ENCODE measurements at regions not wholly inside any gene's neighbourhood (a gene's known extent, or its start where the extent isn't known, plus 50 kb on each side); places are given as distances from the start of the nearest gene placed in this dataset.

GRCh38 chr6:39998126-39998525, 63.9 kb upstream of the MOCS1 start:
- no peaks in the 10 kb centered on the region for H3K27me3 ChIP-seq (ENCODE audit: low read depth, low read length)
- H3K4me3 ChIP-seq (ENCODE audit: low read length), result peak overlapping the region; percentile 27; the same call in 1 of the 2 replicates
- peaks cover 29% of the 10 kb centered on the region for H3K79me2 ChIP-seq (ENCODE audit: low read length)
- TF ChIP-seq EZH2phosphoT487 (IDR thresholded peaks at IDR 0.05; ENCODE audit: low read depth) (no peak), CTCF (IDR thresholded peaks at IDR 0.05; ENCODE audit: low read depth, low read length) (no peak)
- H3K36me3 ChIP-seq (replicated peaks; ENCODE audit: low read depth, low read length), result peaks cover 60% of the 10 kb centered on the region
- peak overlapping the region; percentile 98 for H3K27ac ChIP-seq (ENCODE audit: low read length)
- H3K9me3 ChIP-seq (ENCODE audit: insufficient read depth, low read length), result peaks cover 32% of the 10 kb centered on the region; the same call in 1 of the 2 replicates
- H2AFZ ChIP-seq (ENCODE audit: low read depth, low read length), result no peak overlapping the region
- H3K4me2 ChIP-seq (ENCODE audit: low read length), result peak overlapping the region; percentile 60
- no peaks in the 10 kb centered on the region for H4K20me1 ChIP-seq (ENCODE audit: insufficient read depth, low read length)
- peaks cover 78% of the 10 kb centered on the region for H3K4me1 ChIP-seq (ENCODE audit: low read length)
- H3K9ac ChIP-seq (ENCODE audit: low read length), result peak overlapping the region; percentile 83

- no peaks in the 10 kb centered on the region for H3K27me3 ChIP-seq (ENCODE audit: low read depth, low read length)
- no peak for TF ChIP-seq EZH2phosphoT487 (IDR thresholded peaks at IDR 0.05; ENCODE audit: low read depth)
- H3K79me2 ChIP-seq (ENCODE audit: low read length), result peaks cover 29% of the 10 kb centered on the region
- H3K9me3 ChIP-seq (ENCODE audit: insufficient read depth, low read length), result peaks cover 24% of the 10 kb centered on the region; the same call in 1 of the 2 replicates
- no peaks in the 10 kb centered on the region for H4K20me1 ChIP-seq (ENCODE audit: insufficient read depth, low read length)
- H3K9ac ChIP-seq (ENCODE audit: low read length), result peak overlapping the region; percentile 83; the same call in 1 of the 2 replicates
- H3K4me3 ChIP-seq (ENCODE audit: low read length), result no peak overlapping the region
- H3K4me2 ChIP-seq (ENCODE audit: low read length), result 0 out of 2 replicates have a peak overlapping the region, but pooled peaks have one; percentile 60
- no peak overlapping the region for H2AFZ ChIP-seq (ENCODE audit: low read depth, low read length)
- peaks cover 53% of the 10 kb centered on the region for H3K36me3 ChIP-seq (replicated peaks; ENCODE audit: low read depth, low read length)
- peaks cover 87% of the 10 kb centered on the region for H3K4me1 ChIP-seq (ENCODE audit: low read length)
- peak overlapping the region; percentile 98 for H3K27ac ChIP-seq (ENCODE audit: low read length)
These were observed 62.9 kb upstream of the MOCS1 start for GRCh38 chr6:39997101-39997635.

GRCh38 chr6:39995633-39996032, 61.4 kb upstream of the MOCS1 start:
- Histone ChIP-seq H3K4me1 (ENCODE audit: low read length) (peaks cover 97% of the 10 kb centered on the region), H3K36me3 (replicated peaks; ENCODE audit: low read depth, low read length) (peaks cover 47% of the 10 kb centered on the region)

GRCh38 chr6:39992861-39993622, 58.8 kb upstream of the MOCS1 start:
- peaks cover 87% of the 10 kb centered on the region for H3K4me1 ChIP-seq (ENCODE audit: low read length)
- H3K79me2 ChIP-seq (ENCODE audit: low read length), result peaks cover 27% of the 10 kb centered on the region
- H3K4me2 ChIP-seq (ENCODE audit: low read length), result peak overlapping the region; percentile 67
- no peaks in the 10 kb centered on the region for H3K9me3 ChIP-seq (ENCODE audit: insufficient read depth, low read length)
- no peak overlapping the region for H2AFZ ChIP-seq (ENCODE audit: low read depth, low read length)
- H3K9ac ChIP-seq (ENCODE audit: low read length), result peak overlapping the region; percentile 90
- peaks cover 31% of the 10 kb centered on the region for H3K36me3 ChIP-seq (replicated peaks; ENCODE audit: low read depth, low read length)
- H3K27ac ChIP-seq (ENCODE audit: low read length), result peak overlapping the region; percentile 98
- TF ChIP-seq CTCF (IDR thresholded peaks at IDR 0.05; ENCODE audit: low read depth, low read length) (peak; percentile 29; the same call in 1 of the 2 replicates), EZH2phosphoT487 (IDR thresholded peaks at IDR 0.05; ENCODE audit: low read depth) (no peak)
- no peaks in the 10 kb centered on the region for H4K20me1 ChIP-seq (ENCODE audit: insufficient read depth, low read length)
- H3K27me3 ChIP-seq (ENCODE audit: low read depth, low read length), result no peaks in the 10 kb centered on the region
- H3K4me3 ChIP-seq (ENCODE audit: low read length), result peak overlapping the region; percentile 38

More at GRCh38 chr6:39995633-39996032, 61.4 kb upstream of the MOCS1 start:
- Histone ChIP-seq H3K27ac (ENCODE audit: low read length) (peak overlapping the region; percentile 98), H3K79me2 (ENCODE audit: low read length) (peaks cover 29% of the 10 kb centered on the region), H4K20me1 (ENCODE audit: insufficient read depth, low read length) (no peaks in the 10 kb centered on the region), H2AFZ (ENCODE audit: low read depth, low read length) (no peak overlapping the region), H3K9me3 (ENCODE audit: insufficient read depth, low read length) (peaks cover 9% of the 10 kb centered on the region; the same call in 1 of the 2 replicates), H3K4me2 (ENCODE audit: low read length) (peak overlapping the region; percentile 67), H3K4me3 (ENCODE audit: low read length) (peak overlapping the region; percentile 51), H3K27me3 (ENCODE audit: low read depth, low read length) (no peaks in the 10 kb centered on the region), H3K9ac (ENCODE audit: low read length) (peak overlapping the region; percentile 87)
- TF ChIP-seq CTCF (IDR thresholded peaks at IDR 0.05; ENCODE audit: low read depth, low read length) (no peak), EZH2phosphoT487 (IDR thresholded peaks at IDR 0.05; ENCODE audit: low read depth) (no peak)
